OCI-LY7 (cell line): ENCODE measurements at regions not wholly inside any gene's neighbourhood (a gene's known extent, or its start where the extent isn't known, plus 50 kb on each side); places are given as distances from the start of the nearest gene placed in this dataset.

Experiments used
- BruUV-seq: library from RNA; stranded (reverse); fragments of 400-500 nt; replicated peaks from 2 replicates; lab custom pipeline; 2021; lab: Mats Ljungman, UMichigan
- CTCF ChIA-PET: fragments of 300-600 bp; sonication (Branson Sonifier 250); formaldehyde crosslinking; loops from one replicate; lab custom pipeline; 2022; ENCODE audit warnings: antibody characterized with exemption; ENCODE audit not compliant: unreplicated experiment; lab: Charles Lee
- POLR2A ChIA-PET: fragments of 300-600 bp; sonication (Branson Sonifier 250); formaldehyde crosslinking; loops from one replicate; lab custom pipeline; 2022; ENCODE audit warnings: antibody characterized with exemption; lab: Charles Lee
- DNase-seq: peaks from one replicate; pipeline ENCODE4 v3.0.0-alpha.2; 2015; ENCODE audit warnings: low spot score
- H2AFZ ChIP-seq: fragments of 200-600 bp; sonication (generic), shearing (Covaris generic); 2 replicates; pipeline ENCODE4 v1.6.1; 2014; ENCODE audit warnings: mild to moderate bottlenecking, antibody characterized with exemption, low read length, moderate library complexity
- H3K27ac ChIP-seq: fragments of 200-600 bp; sonication (generic); 2 replicates; pipeline ENCODE4 v1.5.1; 2014; ENCODE audit warnings: mixed run types, low read depth, mild to moderate bottlenecking, moderate library complexity, low read length, inconsistent platforms; ENCODE audit not compliant: poor library complexity, severe bottlenecking
- H3K36me3 ChIP-seq: fragments of 200-600 bp; sonication (generic); 2 replicates; pipeline ENCODE4 v1.6.1; 2014; ENCODE audit warnings: mild to moderate bottlenecking, antibody characterized with exemption, low read length, moderate library complexity, mixed read lengths; ENCODE audit not compliant: insufficient read depth
- H3K4me1 ChIP-seq: fragments of 200-600 bp; sonication (generic); 2 replicates; pipeline ENCODE4 v1.5.1; 2014; ENCODE audit warnings: mild to moderate bottlenecking, low read length; ENCODE audit not compliant: insufficient read depth, poor library complexity, severe bottlenecking
- H3K4me2 ChIP-seq: fragments of 200-600 bp; sonication (generic); 2 replicates; pipeline ENCODE4 v1.6.1; 2014; ENCODE audit warnings: mild to moderate bottlenecking, low read length
- H3K4me3 ChIP-seq: fragments of 200-600 bp; sonication (generic); 2 replicates; pipeline ENCODE4 v1.5.1; 2014; ENCODE audit warnings: mild to moderate bottlenecking, low read depth, low read length; ENCODE audit not compliant: poor library complexity, severe bottlenecking
- H3K79me2 ChIP-seq: fragments of 200-600 bp; sonication (generic); 2 replicates; pipeline ENCODE4 v1.6.1; 2016; ENCODE audit warnings: low read depth, mild to moderate bottlenecking, low read length, moderate library complexity, mixed read lengths; ENCODE audit not compliant: insufficient read depth
- H3K9me2 ChIP-seq: fragments of 200-600 bp; sonication (generic); 2 replicates; pipeline ENCODE4 v1.6.1; 2016; ENCODE audit warnings: mild to moderate bottlenecking, low read length, mixed read lengths; ENCODE audit not compliant: insufficient read depth
- H3K9me3 ChIP-seq: fragments of 200-600 bp; sonication (generic); 2 replicates; pipeline ENCODE4 v1.6.1; 2014; ENCODE audit warnings: mild to moderate bottlenecking, mixed run types, low read length, mixed read lengths
- H4K20me1 ChIP-seq: fragments of 200-600 bp; sonication (generic); 2 replicates; pipeline ENCODE4 v1.6.1; 2014; ENCODE audit warnings: mild to moderate bottlenecking, antibody characterized with exemption, low read length, moderate library complexity, mixed read lengths; ENCODE audit not compliant: insufficient read depth
- CTCF ChIP-seq: fragments of 200-600 bp; sonication (generic); conservative IDR thresholded peaks from 2 replicates; pipeline ENCODE4 v1.5.1; 2014; ENCODE audit warnings: mild to moderate bottlenecking, antibody characterized with exemption, low read length, moderate library complexity, mixed read lengths
- EZH2phosphoT487 ChIP-seq: fragments of 200-600 bp; sonication (generic); IDR thresholded peaks from 2 replicates; pipeline ENCODE4 v1.6.1; 2018; ENCODE audit warnings: low read depth, borderline replicate concordance, mild to moderate bottlenecking, mixed run types, antibody characterized with exemption, low read length, moderate library complexity, mixed read lengths
- intact Hi-C: fragments of 100-400 bp; cut with micrococcal nuclease; formaldehyde crosslinking; loops from one replicate; pipeline ENCODE4 v1.10.0; 2022; ENCODE audit not compliant: unreplicated experiment

GRCh38 chr5:85333276-85333675 lies 948.6 kb upstream of the EDIL3 start:
- H4K20me1 ChIP-seq, result no peaks in the 10 kb centered on the region
- TF ChIP-seq CTCF (no peak), EZH2phosphoT487 (no peak)
- CTCF ChIA-PET, result no interaction called here

GRCh38 chr5:85337435-85337834 lies 952.8 kb upstream of the EDIL3 start:
- Histone ChIP-seq H2AFZ (no peak overlapping the region), H3K4me1 (no peaks in the 10 kb centered on the region), H3K9me3 (no peaks in the 10 kb centered on the region), H3K79me2 (no peaks in the 10 kb centered on the region), H4K20me1 (no peaks in the 10 kb centered on the region), H3K4me2 (no peak overlapping the region), H3K9me2 (no peaks in the 10 kb centered on the region), H3K36me3 (no peaks in the 10 kb centered on the region), H3K27ac (no peak overlapping the region), H3K4me3 (no peak overlapping the region)
- TF ChIP-seq CTCF (no peak), EZH2phosphoT487 (no peak)
- intact Hi-C loops, result no loop called here
- BruUV-seq, result no TSS peak
- ChIA-PET CTCF (no interaction called here), POLR2A (no interaction called here)
- DNase-seq, result no peak

More at GRCh38 chr5:85333276-85333675, 948.6 kb upstream of the EDIL3 start:
- Histone ChIP-seq H3K36me3 (no peaks in the 10 kb centered on the region), H3K9me2 (no peaks in the 10 kb centered on the region), H3K4me2 (no peak overlapping the region), H3K9me3 (no peaks in the 10 kb centered on the region), H3K27ac (no peak overlapping the region), H3K4me3 (no peak overlapping the region), H3K4me1 (no peaks in the 10 kb centered on the region), H3K79me2 (no peaks in the 10 kb centered on the region), H2AFZ (no peak overlapping the region)
- no TSS peak for BruUV-seq
- DNase-seq, result no peak
- intact Hi-C loops, result no loop called here
- POLR2A ChIA-PET, result no interaction called here

GRCh38 chr5:85340790-85341189 lies 956.1 kb upstream of the EDIL3 start:
- no peaks in the 10 kb centered on the region for H3K9me3 ChIP-seq
- TF ChIP-seq CTCF (no peak), EZH2phosphoT487 (no peak)
- no peak overlapping the region for H3K4me3 ChIP-seq
- H3K27ac ChIP-seq, result no peak overlapping the region
- intact Hi-C loops, result no loop called here
- H3K9me2 ChIP-seq, result no peaks in the 10 kb centered on the region
- H3K4me1 ChIP-seq, result no peaks in the 10 kb centered on the region
- DNase-seq, result no peak
- H3K4me2 ChIP-seq, result no peak overlapping the region
- no peaks in the 10 kb centered on the region for H3K79me2 ChIP-seq
- BruUV-seq, result no TSS peak
- ChIA-PET POLR2A (no interaction called here), CTCF (no interaction called here)
- no peak overlapping the region for H2AFZ ChIP-seq
- no peaks in the 10 kb centered on the region for H3K36me3 ChIP-seq
- no peaks in the 10 kb centered on the region for H4K20me1 ChIP-seq
